LNCaP clone FGC (cell line): ENCODE measurements at regions not wholly inside any gene's neighbourhood (a gene's known extent, or its start where the extent isn't known, plus 50 kb on each side); places are given as distances from the start of the nearest gene placed in this dataset.

Experiments used
- DNase-seq: peaks from one replicate; pipeline ENCODE4 v3.0.0-alpha.2; 2011; ENCODE audit warnings: low read depth
- H3K4me3 ChIP-seq: 2 replicates; pipeline ENCODE4 v1.5.1; 2011; ENCODE audit warnings: mild to moderate bottlenecking, low read depth, low read length, control low read depth
- TF ChIP-seq, protein P1 (sequence below): IDR thresholded peaks from 2 replicates; pipeline ENCODE4 v1.5.1; 2012; ENCODE audit warnings: mild to moderate bottlenecking; ENCODE audit not compliant: control insufficient read depth, insufficient read depth; ENCODE audit errors: extremely low read depth

DNA sequence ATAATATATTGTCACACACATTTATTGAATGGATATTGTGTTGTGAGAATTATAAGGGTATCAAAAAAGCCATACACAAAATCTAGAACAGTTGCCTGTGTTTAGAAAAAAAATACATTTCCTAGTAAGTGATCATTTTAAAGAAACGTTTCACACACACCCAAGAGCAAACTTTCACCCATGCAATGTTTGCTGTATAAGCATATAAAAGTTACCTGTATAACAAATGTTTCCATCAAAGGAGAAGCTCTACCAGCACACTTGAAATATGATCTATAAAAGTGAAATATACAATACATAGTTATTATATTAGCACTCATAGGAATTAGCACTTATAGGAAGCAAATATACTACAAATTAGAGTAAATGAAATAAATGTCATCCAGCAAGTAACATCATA, 1098.1 kb downstream of the NCAM2 start:
- no peak for DNase-seq
- TF ChIP-seq, protein P1, sequence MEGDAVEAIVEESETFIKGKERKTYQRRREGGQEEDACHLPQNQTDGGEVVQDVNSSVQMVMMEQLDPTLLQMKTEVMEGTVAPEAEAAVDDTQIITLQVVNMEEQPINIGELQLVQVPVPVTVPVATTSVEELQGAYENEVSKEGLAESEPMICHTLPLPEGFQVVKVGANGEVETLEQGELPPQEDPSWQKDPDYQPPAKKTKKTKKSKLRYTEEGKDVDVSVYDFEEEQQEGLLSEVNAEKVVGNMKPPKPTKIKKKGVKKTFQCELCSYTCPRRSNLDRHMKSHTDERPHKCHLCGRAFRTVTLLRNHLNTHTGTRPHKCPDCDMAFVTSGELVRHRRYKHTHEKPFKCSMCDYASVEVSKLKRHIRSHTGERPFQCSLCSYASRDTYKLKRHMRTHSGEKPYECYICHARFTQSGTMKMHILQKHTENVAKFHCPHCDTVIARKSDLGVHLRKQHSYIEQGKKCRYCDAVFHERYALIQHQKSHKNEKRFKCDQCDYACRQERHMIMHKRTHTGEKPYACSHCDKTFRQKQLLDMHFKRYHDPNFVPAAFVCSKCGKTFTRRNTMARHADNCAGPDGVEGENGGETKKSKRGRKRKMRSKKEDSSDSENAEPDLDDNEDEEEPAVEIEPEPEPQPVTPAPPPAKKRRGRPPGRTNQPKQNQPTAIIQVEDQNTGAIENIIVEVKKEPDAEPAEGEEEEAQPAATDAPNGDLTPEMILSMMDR = no peak
- no peak overlapping the region for H3K4me3 ChIP-seq

- no peak overlapping the region for H3K4me3 ChIP-seq
- TF ChIP-seq, protein P1 = no peak
- no peak for DNase-seq
Measured at GRCh38 chr21:22106720-22107410, 1108.7 kb downstream of the NCAM2 start.

- TF ChIP-seq, protein P1 = no peak
- peak; percentile 83 for DNase-seq
- no peak overlapping the region for H3K4me3 ChIP-seq
Measured at GRCh38 chr21:22115746-22116145, 1117.5 kb downstream of the NCAM2 start.

DNA sequence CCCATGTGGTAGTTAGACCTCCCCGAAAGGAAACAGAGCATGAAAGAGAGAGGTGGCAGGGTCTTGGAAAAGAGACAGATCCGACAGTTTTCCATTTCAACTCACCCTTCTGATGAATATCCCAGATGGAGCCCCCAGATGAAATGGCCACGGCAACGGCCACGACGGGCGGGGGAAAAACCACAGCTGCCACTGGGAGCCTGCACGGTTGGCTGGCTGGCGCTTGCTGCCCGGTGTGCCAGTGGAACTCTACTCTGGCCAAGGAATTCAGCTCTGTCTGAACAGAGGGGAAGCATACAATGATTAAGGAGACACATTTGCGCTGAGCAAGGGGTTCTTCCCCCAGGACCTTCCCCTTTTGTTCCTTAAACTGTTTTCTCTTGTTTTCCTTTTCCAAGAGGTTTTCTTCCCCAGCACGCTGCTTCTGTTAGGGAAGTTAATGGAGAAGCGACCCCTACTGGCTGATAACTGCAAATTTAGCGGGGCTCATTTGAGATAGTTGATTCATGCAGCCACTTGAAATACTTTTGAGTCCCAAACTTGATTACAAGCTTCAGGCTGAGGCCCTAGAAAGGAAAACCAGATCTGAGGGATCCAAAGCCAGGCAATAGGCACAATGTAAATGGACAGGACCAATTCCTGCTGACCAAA, 1122.5 kb downstream of the NCAM2 start:
- TF ChIP-seq, protein P1 = no peak
- no peak for DNase-seq

DNA sequence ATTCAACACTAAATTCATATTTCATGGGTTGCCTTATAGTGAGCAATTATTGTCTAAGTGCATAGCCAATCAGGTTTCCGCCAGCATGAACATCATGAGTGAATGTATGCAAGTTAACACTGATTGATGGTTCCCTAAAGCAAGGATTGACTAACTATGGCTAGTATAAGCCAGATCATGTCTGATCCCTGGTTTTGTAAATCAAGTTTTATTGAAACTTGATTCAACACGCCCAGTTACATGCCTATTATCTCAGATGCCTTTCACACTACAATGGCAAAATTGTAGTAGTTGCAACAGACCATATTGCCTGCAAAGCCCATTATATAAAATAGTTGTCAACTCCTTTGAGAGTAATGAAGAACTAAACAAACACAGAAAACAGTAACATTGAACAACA, 1127.4 kb downstream of the NCAM2 start:
- TF ChIP-seq, protein P1 = no peak
- no peak for DNase-seq
- H3K4me3 ChIP-seq = no peak overlapping the region

More for the DNA sequence above, 1122.5 kb downstream of the NCAM2 start:
- no peak overlapping the region for H3K4me3 ChIP-seq

DNA sequence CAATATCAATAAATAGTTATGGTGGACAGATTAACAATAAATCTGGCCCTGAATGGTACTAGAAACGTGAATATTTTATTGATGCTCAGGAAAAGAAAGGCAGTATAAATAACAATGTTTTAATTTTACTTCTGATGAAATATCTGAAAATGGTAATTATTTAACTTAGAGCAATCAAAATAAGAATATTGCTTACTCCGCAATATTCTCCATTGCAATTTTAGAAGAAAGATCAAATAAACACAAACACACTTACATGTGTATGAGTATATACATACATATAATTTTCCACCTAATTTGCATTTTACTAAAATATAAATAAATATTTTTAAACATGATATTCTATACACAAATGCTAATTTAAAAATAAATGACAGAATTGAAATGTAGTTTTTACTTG, 1130.5 kb downstream of the NCAM2 start:
- DNase-seq = no peak
- no peak overlapping the region for H3K4me3 ChIP-seq
- TF ChIP-seq, protein P1 = no peak

GRCh38 chr21:22132358-22133071, 1134.3 kb downstream of the NCAM2 start:
- TF ChIP-seq, protein P1 = no peak
- no peak overlapping the region for H3K4me3 ChIP-seq
- no peak for DNase-seq
